Right renal pelvis (tissue), 4 donors: ENCODE measurements at regions not wholly inside any gene's neighbourhood (a gene's known extent, or its start where the extent isn't known, plus 50 kb on each side); places are given as distances from the start of the nearest gene placed in this dataset.
A peak's percentile ranks its signal among the peaks of the same experiment; 100 is the strongest.
"Not testable (repeated sequence)": the region's sequence is repeated elsewhere in the genome, so short reads cannot be mapped to it uniquely, and the experiment has no call there.

Source experiments
- DNase-seq, 4 donors: peaks; one replicate each; pipeline ENCODE4 v3.0.0-alpha.2; 2013; ENCODE audit warnings: low read depth in 4 of 4, low spot score in 3 of 4, missing footprints in 1 of 4

DNA sequence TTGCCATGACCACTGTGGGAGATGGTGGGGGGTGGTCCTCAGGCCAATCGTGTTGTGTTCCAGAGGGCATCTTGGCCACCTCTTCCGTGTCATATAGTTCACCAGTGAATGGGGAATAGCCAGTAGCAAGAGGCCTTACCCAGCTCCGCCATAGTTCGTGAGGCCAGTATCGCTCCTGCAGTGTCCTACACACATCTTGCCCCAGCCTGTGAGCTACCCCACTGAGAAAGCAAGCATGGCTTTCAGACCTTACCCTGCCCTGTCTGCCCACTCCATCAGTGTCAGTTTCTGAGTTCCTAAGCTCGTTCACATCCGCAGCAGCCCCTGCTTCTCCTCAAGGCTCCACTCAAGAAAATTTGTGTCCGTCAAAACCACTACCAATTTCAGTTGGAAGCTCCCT, 586.0 kb upstream of the PABPC5 start:
- not testable (repeated sequence) for DNase-seq

DNA sequence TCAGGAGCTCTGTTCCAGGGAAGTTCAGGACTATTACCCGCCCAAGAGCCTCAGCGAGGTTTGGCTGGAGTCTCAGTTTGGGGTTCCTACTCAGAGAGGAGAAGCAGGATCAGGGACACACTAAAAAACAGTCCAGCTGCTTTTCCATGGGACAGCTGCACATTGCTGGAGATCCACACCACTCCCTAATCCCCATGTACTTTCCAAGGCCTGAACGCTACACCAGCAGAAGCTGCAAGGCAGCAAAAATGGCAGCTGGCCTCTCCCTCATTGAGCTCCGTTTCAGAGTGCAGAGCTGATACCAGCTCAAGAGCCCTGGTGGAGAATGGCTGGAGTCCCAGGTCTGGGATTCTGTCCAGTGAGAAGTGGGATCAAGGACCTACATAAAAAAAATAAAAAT, 551.2 kb upstream of the PABPC5 start:
- no peak for DNase-seq

DNA sequence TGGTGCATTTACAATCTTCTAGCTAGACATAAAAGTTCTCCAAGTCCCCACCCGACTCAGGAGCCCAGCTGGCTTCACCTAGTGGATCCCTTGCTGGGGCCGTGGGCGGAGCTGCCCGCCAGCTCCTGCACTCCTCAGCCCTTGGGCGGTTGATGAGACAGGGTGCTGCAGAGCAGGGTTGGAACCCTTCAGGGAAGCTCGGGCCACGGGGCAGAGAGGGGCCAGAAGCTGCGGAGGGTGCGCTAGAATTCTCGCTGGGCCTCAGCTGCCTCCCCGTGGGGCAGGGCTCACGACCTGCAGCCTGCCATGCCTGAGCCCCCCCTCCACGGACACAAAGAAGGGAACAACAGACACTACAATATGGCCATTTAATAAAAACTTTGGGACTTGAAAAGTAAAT, 519.8 kb upstream of the PABPC5 start:
- DNase-seq = not testable (repeated sequence)

DNA sequence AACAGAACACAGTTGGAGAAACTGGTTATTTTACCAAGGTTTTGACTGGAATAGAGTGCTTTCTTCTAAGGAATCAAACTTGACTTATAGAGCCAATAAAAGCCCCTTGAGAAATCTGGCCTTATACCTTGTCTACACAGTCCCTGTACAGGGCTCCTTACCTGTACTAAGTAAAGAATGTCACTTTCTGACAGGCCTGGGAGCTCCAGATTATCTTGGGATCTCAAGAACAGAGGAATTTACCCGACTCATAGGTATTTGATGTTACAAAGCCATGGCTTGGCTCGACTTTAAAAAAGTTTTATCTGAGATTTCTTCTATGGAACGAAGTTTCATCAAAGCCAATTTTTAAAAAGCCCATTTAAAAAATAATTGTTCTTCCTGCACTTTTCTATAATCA, 487.8 kb upstream of the PABPC5 start:
- not testable (repeated sequence) for DNase-seq

DNA sequence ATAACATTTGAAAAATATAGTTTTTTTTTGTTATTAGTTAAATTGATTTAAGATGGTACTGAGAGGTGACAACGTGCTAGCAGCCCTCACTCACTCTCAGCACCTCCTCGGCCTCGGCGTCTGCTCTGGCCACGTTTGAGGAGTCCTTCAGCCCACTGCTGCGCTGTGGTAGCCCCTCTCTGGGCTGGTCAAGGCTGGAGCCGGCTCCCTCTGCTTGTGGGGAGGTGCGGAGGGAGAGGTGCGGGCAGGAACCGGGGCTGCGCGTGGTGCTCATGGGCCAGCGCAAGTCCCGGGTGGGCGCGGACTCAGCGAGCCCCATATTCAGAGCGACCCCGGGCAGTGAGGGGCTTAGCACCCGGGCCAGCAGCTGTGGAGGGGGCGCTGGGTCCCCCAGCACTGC, 439.4 kb upstream of the PABPC5 start:
- DNase-seq = not testable (repeated sequence)

DNA sequence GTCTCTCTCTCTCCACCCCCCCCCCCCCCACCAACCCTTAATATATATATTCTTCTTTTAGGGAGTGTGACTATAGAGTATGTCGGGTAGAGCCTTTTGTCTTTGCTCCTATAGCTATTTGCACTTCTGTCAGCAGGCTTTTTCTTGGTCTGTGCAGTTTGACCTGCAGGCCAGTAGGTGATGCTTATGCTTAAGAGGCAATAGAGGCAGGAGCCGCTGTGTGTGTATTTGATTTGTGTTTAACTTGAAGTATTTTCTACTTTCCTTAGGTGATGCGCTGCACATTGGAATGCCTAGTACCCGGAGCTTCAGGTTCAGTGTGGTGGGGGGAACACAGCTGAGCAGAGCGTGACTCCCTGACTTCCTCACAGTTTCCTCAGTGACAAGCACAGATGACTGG, 416.5 kb upstream of the PABPC5 start:
- not testable (repeated sequence) for DNase-seq

DNA sequence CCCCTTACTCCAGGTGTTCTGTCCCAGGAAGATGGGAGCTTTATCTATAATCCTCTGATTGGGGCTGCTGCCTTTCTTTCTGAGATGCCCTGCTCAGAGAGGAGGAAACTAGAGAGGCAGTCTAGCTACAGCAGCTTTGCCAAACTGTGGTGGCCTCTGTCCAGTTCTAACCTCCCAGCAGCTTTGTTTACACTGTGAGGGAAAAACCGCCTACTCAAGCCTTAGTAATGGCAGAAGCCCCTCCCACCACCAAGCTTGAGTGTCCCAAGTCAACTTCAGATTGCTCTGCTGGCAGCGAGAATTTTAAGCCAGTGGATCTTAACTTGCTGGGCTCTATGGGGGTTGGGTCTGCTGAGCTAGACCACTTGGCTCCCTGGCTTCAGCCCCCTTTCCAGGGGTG, 394.9 kb upstream of the PABPC5 start:
- no peak for DNase-seq

DNA sequence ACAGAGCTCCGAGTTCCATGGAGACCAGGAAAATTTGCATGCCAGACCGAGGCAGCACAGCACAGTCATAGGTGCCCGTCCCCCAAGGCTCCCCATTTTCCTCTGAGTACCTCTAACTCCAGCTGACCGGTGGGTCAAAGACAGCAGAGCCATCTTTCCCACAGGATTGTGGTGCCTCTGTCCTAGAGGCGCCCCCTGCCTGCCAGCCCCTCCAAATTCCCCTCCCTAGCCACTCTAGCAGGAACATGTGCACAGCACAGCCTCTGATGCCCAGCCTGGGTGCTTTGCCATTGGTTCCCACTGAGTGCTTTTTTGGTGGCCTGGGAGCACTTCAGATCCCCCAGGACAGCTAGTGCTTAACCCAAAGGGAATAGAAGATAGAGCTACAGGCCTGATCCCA, 368.5 kb upstream of the PABPC5 start:
- DNase-seq = no peak

DNA sequence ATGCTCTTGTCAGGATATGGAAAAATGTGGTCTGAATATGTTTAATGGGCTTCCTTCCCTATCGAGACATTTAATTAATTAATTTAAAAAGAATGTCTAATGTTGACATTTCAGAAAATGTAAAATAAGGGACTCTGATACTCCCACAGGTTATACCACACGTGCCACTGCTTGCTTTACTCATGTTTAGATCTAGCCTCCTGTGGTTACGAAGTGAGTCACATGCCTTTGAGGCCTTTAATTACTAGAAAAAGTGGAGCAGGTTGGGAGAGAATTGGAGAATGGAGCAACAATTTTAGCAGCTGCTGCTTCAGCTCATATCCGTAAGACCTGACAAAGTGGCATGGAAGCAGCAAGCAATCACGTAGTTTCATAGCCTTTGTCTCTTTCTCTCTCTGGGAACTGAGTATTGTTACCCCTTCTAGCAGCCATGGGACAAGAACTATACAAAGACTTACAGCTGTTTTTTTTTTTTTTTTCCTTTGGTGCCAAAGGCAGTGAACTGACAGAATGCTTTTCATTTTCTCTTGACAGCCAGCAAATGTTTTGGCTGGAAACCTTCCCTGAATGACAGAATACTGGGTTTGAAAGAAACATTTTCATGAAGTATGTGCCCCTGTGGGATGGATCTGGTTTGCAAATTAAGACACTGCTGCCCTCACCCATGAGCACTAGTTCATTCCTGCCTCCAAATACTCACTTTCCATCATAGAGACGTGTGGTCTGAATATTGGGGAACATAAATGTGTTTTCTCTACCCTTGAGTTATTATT, 355.1 kb upstream of the PABPC5 start:
- no peak for DNase-seq

DNA sequence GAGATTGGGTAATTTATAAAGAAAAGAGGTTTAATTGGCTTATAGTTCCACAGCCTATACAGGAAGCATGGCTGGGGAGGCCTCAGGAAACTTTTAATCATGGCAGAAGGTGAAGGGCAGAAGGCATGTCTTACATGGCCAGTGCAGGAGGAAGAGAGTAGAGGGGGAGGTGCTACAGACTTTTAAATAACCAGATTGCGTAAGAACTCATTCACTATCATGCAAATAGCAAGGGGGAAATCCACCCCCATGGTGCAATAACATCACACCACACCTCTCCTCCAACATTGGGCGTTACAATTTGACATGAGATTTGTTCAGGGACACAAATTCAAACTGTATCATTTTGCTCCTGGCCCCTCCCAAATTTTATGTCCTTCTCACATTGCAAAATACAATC, 353.8 kb upstream of the PABPC5 start:
- no peak for DNase-seq

DNA sequence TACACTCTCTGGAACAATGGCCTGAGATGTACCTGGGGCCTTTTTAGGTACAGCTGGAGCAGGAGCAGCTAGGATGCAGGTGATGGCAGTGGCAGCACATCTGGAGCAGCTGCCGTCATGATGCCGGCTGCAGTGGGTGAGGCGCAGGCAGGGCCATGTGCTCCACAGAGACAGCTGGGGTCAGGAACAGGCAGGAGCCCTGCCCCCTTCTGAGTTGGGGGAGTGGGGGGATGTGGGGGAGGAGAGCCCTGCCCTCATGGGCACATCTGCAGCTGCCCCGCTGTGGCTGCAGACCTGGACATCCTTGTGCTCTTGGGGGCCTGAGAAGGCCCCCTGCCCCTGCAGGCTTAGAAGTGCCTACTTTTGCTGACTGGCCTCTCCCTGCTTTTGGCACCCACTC, 352.8 kb upstream of the PABPC5 start:
- DNase-seq = no peak

DNA sequence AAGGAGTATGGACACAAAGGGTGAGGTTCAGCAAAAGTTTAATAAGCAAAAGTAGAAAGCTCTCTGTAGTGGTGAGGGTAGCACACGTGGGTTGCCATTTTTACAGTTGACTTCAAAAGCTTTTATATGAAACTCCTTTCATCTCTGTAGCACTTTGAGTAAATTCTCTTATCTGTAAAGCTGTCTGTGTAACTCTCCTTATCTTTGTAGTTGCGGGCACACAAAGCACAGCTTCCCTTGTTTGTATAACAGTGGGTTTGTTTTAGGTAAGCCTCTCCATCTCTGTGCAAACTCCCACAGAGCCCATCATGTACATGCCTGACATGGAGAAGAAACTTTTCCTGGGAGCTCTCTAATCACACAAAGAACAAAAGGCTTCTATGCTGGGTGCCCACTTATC, 325.9 kb upstream of the PABPC5 start:
- DNase-seq = no peak

DNA sequence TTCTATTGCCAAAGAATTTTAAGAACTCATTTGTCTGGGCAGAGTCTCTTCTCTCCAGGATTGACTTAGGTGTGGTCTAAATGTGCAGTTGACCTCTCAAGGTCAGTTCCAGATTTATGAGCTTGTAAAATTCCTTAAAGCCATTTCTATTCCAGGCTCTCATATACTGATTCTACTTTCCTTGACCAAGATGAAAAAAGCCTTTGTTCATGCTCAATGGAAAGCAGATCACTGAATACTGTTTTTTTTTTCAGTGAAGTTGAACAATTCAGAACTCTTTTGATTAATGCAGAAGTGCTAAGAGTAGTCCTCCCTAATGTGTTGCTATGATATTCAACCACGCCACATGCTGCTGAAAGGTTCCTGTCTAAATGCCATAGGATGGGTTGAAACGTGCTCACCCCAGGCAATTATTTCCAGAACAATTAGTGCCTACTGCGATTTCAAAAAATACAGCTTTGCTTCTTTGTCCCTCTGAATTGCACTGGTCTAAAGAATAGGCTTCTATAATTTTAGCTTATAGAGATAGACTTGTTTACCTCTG, 312.4 kb upstream of the PABPC5 start:
- no peak for DNase-seq

DNA sequence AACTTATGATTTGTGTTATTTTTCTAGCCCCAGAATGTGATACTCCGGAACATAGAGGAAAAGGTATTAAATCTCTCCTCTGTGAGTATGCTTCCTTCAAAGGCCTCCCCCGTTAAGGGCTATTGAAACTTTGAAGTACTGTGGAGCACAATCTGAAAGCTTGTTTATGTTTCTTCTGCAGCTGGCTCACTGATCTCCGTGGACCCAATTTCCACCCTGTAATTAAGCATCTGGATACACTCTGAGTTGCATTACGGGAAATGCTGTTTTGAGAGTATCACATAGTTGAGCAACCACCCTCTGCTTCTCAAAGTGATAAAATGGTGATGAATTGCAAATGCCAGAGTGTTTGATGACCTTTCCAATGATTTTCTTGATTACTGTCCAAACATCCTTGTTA, 296.8 kb upstream of the PABPC5 start:
- DNase-seq = peak in 2 of 4 donors; percentile 25 to 26
